HG02678 (cell line): ENCODE measurements at regions not wholly inside any gene's neighbourhood (a gene's known extent, or its start where the extent isn't known, plus 50 kb on each side); places are given as distances from the start of the nearest gene placed in this dataset.

Experiments used
- ATAC-seq: cut with Tn5 transposase; IDR thresholded peaks from one replicate; pipeline ENCODE4 v1.9.1; 2021; ENCODE audit warnings: mild to moderate bottlenecking, moderate library complexity; ENCODE audit not compliant: unreplicated experiment

- no peak for ATAC-seq
Measured at GRCh38 chr1:98482611-98483010, 178.9 kb upstream of the SNX7 start.

- no peak for ATAC-seq
Measured at GRCh38 chr1:98480271-98480670, 181.2 kb upstream of the SNX7 start.

- ATAC-seq: no peak
Measured at GRCh38 chr1:98478121-98478520, 183.4 kb upstream of the SNX7 start.

DNA sequence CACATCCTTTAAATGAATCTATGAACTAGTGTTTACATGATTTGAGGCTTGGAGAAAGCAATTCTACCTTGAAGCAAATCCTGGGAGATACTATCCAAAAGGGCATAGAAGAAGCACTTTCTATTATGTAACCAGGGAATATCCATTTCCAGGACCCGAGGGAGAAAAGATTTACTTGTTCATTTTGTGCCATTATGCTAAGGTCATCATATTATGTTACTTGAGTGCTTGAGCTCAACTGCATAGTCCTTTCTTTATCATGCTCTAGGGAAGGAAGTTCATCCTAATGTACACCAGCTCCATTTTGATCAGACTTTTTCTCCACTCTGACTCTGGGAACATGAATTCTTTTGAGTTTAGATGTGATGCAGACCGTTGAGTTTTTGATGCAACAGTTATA is 188.6 kb upstream of the SNX7 start:
- ATAC-seq: no peak

DNA sequence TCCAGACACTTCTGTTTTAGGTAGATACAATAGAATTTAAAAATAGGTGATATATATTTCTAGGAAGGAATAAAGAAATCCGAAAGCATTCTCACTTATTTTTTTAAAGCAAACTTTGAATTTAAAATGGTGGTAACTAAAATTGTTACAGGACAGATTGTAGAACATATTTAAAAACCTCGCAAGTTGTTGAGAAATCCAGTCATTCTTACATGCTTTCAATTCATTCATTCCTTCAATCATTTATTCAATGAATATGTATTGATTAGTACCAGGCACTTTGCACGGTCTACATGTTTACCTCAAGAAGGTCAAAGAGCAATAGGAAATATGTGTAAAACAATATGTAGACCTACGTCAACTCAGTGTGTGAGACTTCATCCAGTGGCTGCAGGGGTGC is 189.9 kb upstream of the SNX7 start:
- no peak for ATAC-seq

- ATAC-seq: no peak
Measured at GRCh38 chr1:98468111-98468717, 193.3 kb upstream of the SNX7 start.

- ATAC-seq: no peak
Measured at GRCh38 chr1:98467586-98467985, 193.9 kb upstream of the SNX7 start.

- ATAC-seq: no peak
Measured at GRCh38 chr1:98467122-98467521, 194.4 kb upstream of the SNX7 start.

DNA sequence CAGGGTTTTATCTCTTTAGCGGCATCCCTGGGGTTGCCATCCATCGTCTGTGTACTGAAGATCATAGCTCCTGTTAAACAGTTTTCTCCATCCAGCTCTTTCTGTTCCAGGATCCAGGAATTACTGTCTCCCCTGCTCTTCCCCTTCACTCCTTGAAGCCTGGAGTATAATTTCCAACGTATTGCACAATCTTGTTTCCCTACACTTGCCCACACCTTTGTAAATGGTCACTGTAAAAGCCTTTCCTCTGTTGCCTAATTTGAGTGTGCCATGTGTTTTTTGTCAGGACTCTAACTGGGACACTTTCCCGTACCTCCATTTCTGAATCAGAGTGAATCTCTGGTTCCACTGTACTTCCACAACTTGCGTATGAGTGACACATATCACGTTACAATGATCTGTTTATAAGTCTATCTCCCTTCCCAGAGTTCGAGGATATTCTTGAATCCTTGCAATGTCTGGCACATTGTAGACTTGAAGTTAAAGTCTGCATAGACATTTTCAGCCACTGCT is 199.6 kb upstream of the SNX7 start:
- ATAC-seq: no peak

- ATAC-seq: no peak
Measured at GRCh38 chr1:98460136-98460535, 201.4 kb upstream of the SNX7 start.

DNA sequence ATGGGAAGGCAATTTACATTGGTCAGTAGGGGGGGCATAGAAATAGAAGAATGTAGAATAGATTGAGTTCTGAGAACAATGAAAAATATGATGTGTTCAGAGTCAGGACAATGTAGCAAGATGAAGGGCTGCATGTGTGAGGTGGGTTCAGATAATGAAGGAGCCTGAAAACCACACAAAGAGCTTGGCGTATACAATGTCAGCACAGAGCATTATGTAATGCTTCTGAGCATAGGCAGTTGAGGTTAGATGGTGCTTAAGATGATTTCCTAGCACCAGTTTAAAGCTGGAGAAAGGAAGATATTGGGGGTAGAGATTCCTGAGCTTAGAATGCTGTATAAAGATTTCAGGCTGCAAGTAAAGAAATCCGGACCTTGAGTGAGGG is 202.0 kb upstream of the SNX7 start:
- no peak for ATAC-seq

GRCh38 chr1:98458511-98459485 is 202.7 kb upstream of the SNX7 start:
- ATAC-seq: no peak

DNA sequence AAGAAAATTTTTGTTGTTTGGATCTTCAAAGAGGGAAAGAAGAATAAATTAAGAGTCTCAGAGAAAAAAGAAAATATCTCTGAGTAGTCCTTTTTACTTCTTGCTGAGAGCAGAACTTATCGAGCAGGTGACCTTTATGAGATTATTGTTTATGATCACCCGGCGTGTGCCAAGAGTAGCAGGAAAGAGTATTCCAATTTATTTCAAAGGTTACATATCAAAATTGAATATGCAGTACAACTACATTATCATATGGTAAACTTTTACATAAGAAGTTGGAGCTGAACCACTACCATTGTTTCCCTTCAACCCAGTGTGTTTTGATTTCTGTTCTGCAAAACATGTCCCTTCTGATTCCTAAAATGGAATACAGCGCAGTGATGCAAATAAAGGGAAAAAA is 204.3 kb upstream of the SNX7 start:
- ATAC-seq: no peak

DNA sequence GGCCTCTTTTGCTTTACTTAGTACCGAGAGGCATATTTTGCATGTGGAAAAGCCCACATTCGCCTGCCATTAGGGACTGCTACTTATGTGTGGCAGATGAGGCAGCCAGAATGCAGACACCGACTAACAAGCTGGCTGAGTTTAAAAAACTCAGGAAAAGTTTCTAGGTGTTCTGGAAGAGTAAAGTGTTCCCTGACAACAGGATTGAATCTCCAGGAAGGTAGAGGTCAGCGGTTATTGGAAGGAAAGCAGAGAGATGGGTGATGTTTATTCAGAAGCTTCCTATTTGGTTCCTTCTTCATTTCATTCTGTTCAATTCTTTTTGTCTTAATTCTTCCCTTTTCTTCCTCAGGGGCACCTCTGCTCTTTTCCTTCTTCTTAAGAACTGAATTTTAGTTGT is 206.9 kb upstream of the SNX7 start:
- ATAC-seq: no peak

DNA sequence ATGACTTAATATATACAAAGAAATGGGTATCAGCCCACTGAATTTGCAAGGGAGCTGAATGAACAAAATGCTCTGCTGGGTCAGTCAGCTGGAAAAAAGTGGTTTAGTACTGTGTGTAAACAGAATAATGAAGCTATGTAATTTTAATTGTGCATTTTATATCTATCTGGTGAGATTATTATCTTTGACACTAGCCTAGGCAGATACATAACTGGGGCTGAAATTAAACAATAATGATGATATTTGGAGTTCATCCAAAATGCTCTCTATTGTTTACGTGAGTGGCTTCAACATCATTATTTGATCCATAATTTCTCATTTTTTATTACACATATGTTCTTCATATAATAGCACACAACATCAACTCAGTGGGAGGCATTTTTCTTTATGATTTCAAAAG is 208.5 kb upstream of the SNX7 start:
- no peak for ATAC-seq

DNA sequence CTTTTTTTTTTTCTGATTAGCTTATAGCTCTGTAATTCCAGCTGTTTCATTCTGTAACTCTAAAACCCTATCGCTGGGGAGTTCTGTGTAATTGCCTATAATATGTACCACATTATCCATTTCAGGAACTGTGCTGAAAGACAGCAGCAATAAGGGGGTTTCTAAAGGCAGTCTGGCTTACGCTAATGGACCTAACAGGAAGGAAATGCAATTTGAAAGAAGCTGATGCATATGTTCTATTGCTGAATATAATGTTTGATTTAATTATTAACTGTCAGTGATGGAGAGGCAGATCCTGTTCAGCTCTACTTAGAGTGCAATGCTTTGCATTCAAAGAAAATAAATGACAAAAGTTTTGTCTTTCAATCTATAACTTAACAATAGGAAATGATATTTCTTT is 209.4 kb upstream of the SNX7 start:
- ATAC-seq: no peak

DNA sequence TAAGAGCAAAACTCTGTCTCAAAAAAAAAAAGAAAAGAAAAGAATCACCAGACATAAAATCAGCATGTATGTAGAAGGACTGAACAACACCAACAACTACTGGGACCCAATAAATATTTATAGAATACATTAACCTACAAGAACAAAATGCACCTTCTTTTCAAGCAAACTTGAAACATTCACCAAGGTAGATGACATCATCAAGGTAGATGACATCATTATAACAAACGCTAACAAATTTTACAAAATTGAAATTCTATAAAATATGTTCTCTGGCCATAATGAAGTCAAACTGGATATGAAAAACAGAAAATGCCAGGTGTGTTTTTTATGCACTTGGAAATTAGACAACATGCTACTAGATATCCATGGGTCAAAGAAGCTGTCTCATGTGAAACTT is 220.2 kb upstream of the SNX7 start:
- ATAC-seq: no peak

DNA sequence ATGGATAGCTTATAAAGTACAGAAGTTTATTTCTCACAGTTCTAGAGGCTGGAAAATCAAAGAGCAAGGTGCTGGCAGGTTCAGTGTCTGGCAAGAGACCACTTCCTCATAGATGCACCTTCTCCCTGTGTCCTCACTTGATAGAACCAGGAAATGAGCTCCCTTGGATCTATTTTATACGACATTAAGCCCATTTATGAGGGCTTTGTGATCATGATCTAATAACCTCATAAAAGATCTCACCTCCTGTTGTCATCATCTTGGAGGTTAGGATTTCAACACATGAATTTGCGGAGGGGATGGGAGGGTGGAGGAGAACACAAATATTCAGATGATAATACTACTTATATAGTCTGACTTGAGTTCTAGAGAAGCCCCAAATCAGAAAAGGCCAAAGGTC is 222.1 kb upstream of the SNX7 start:
- no peak for ATAC-seq

- ATAC-seq: no peak
Measured at GRCh38 chr1:98437540-98437939, 224.0 kb upstream of the SNX7 start.

GRCh38 chr1:98437011-98437410 is 224.5 kb upstream of the SNX7 start:
- ATAC-seq: no peak

GRCh38 chr1:98429965-98430443 is 231.5 kb upstream of the SNX7 start:
- ATAC-seq: no peak

- no peak for ATAC-seq
Measured at GRCh38 chr1:98428864-98429263, 232.7 kb upstream of the SNX7 start.
